Peyer's patch (tissue), 4 donors: ENCODE measurements at regions not wholly inside any gene's neighbourhood (a gene's known extent, or its start where the extent isn't known, plus 50 kb on each side); places are given as distances from the start of the nearest gene placed in this dataset.

ENCODE experiments used
- CTCF ChIP-seq, 6 experiments: fragments of 450-650 bp in 4 of 6; fragments of 200-600 bp in 2 of 6; sonication (generic) in 1 of 6; IDR thresholded peaks; one replicate each; pipeline ENCODE4 v1.5.1; 2017 to 2019; ENCODE audit warnings: antibody characterized with exemption in 6 of 6, mild to moderate bottlenecking in 3 of 6, moderate library complexity in 1 of 6
- POLR2A ChIP-seq, 2 donors: fragments of 450-650 bp; IDR thresholded peaks; one replicate each; pipeline ENCODE4 v1.5.1; 2017; ENCODE audit warnings: antibody characterized with exemption in 2 of 2, mild to moderate bottlenecking in 2 of 2, moderate library complexity in 2 of 2

DNA sequence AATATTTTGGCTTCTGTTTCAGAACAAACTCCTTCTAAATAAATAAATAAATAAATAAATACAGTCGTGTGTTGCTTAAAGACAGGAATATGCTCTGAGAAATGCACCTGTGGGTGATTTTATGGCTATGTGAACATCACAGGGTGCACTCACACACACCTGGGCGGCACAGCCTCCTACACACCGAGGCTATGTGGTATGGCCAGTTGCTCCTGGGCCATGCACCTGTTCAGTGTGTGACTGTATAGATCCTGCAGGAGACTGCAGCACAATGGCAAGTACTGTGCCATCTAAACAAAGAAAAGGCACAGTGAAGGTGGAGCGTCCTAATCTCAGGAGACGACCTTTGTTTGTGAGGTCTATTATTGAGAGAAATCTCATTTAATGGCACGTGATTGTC lies 1281.1 kb downstream of the TBC1D22A start:
- TF ChIP-seq POLR2A (IDR thresholded peaks at IDR 0.05): no peak
- no peak for TF ChIP-seq CTCF (IDR thresholded peaks at IDR 0.05)
